GM13976 (cell line): ENCODE measurements at regions not wholly inside any gene's neighbourhood (a gene's known extent, or its start where the extent isn't known, plus 50 kb on each side); places are given as distances from the start of the nearest gene placed in this dataset.

Source experiments
- DNase-seq: peaks from one replicate; pipeline ENCODE4 v3.0.0; 2012; ENCODE audit warnings: low spot score
- in situ Hi-C: fragments of 300-500 bp; cut with MboI; formaldehyde crosslinking; loops from one replicate; pipeline ENCODE4 v1.12.0; 2022; ENCODE audit warnings: low sequenced_read_pairs, mixed read lengths, inconsistent platforms; ENCODE audit not compliant: unreplicated experiment
- TF ChIP-seq, protein P1 (sequence below): IDR thresholded peaks from 2 replicates; pipeline ENCODE4 v1.5.1; 2012; ENCODE audit warnings: borderline replicate concordance, mild to moderate bottlenecking; ENCODE audit not compliant: insufficient read depth; ENCODE audit errors: extremely low read depth, missing control alignments, control extremely low read depth

DNA sequence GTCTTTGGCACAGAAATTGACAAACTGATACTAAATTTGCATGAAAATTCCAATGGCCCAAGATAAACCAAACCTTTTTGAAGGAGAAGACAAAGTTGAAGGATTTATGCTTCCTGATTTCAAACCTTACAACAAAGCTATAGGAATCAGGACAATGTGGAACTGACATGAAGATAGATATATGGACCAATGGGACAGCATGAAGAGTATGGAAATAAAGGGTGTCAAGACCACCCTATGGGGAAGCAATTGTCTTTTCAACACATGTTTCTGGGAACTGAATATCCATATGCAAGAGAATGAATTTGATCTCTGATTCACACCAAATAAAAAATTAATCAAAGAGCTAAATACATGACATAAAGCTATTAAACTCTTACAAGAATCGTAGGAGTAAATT is 77.2 kb upstream of the ADARB2 start:
- in situ Hi-C loops: no loop called here
- TF ChIP-seq, protein P1, sequence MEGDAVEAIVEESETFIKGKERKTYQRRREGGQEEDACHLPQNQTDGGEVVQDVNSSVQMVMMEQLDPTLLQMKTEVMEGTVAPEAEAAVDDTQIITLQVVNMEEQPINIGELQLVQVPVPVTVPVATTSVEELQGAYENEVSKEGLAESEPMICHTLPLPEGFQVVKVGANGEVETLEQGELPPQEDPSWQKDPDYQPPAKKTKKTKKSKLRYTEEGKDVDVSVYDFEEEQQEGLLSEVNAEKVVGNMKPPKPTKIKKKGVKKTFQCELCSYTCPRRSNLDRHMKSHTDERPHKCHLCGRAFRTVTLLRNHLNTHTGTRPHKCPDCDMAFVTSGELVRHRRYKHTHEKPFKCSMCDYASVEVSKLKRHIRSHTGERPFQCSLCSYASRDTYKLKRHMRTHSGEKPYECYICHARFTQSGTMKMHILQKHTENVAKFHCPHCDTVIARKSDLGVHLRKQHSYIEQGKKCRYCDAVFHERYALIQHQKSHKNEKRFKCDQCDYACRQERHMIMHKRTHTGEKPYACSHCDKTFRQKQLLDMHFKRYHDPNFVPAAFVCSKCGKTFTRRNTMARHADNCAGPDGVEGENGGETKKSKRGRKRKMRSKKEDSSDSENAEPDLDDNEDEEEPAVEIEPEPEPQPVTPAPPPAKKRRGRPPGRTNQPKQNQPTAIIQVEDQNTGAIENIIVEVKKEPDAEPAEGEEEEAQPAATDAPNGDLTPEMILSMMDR: no peak
- DNase-seq: no peak

DNA sequence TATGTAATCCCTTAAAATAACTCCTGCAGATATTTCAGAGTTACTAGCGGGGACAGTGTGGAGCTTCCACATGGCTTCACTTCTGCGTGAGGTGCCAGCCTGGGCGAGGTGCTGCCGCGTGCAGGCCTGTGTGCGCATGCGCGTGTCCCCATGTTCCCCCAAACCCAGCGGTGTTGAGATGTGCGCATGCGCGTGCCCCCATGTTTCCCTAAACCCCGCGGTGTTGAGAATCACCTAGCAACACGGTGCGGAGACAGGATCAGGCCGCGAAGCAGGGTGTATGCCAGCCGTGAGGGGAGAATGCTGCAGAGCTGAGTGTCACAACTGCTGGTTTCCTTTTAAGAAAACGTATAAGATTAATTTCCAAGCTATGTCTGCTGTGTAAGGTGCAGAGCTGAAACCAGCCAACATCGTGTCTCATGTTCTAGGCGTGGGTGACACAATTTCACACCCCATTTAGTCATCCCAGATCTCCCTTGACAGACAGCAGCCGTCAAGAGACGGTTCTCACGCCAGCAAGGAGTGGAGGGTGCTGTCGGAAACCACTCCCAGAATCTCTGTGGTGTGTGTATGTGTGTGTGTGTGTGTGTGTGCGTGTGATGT is 71.9 kb upstream of the ADARB2 start:
- TF ChIP-seq, protein P1: no peak
- in situ Hi-C loops: no loop called here
- no peak for DNase-seq

DNA sequence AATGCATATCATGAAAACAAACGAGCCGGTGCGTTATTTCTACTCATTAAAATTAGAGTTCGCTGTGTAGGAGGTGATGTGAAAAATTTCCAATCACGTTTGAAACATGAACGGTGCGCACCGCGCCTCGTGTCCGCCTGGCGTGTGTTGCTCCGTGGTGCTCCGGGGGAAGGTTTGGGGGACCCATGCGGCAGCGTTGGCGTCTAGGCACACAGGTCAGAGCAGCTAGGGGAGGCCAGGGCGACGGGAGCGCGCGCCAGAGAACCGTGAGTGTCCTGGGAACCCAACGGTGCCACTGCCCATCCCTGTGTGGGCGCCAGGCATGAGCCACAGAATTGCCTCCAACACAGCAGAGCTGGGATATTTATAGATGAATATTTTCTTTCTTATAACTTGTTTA is 70.6 kb upstream of the ADARB2 start:
- in situ Hi-C loops: no loop called here
- no peak for DNase-seq
- TF ChIP-seq, protein P1: no peak

DNA sequence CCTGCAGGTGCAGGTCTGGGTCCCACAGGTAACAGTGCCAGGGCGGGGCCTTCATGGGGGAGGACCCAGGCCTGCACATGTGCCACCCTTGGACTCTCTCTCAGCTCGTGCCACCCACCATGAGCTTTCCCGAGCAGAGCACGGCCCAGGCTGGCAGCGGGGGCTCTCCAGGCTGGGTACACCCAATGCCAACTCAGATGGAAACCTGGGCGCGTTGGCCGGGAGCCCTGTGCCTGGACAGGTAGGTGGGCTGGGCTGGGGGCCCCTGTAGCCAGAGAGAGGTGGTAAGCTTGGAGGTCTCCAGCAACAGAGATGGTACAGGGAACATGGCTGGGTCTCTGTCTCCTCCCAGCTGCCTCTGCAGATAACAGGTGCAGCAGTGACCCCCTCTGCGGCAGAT is 69.9 kb upstream of the ADARB2 start:
- TF ChIP-seq, protein P1: no peak
- in situ Hi-C loops: no loop called here
- no peak for DNase-seq

DNA sequence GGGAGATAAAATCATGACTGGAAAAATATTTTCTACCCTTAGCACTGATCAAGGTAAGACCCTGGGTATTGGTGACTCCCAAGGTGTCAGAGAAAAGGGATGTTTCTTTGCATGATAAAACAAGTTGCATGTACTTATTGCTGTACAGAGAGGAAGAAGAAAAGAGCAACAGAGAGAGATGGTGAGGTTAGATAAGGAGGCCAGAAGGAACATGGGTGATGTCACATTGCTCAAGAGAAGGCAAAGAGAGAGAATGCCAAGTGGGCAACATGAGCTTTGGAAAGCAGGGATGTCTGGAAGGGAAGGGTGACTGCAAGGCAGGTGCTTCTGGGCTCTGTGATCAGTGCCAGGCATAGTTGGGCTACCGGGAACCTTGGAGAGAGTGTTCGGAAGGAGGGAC is 65.1 kb upstream of the ADARB2 start:
- no peak for DNase-seq
- TF ChIP-seq, protein P1: no peak
- in situ Hi-C loops: no loop called here

DNA sequence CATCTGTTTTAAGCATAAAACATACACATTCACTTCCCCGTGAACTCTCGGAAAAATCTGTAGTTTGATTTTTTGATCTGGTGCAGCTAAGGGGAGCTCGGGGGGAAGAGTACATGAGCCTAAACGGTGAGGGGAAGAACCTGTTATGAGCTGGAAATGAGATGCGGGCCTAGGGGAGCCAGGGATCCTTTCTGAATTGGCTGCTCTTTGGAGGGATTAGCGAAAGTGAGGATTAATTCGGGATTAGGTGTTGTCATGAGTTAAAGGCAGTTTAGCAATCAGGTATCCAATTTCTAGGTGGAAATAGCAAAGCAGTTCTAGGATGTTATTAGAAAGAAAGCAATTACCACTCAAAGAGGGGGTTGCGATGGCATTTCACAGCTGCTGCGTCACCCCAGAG is 51.1 kb upstream of the ADARB2 start:
- in situ Hi-C loops: no loop called here
- TF ChIP-seq, protein P1: no peak
- DNase-seq: no peak
